ENCODE measurements at regions not wholly inside any gene's neighbourhood (a gene's known extent, or its start where the extent isn't known, plus 50 kb on each side); places are given as distances from the start of the nearest gene placed in this dataset.

- peaks cover 32% of the 10 kb centered on the region for H3K9me3 Mint-ChIP-seq
- no peak overlapping the region for H3K27ac Mint-ChIP-seq
- POLR2A ChIA-PET, result no interaction called here
- no peaks in the 10 kb centered on the region for H3K4me1 Mint-ChIP-seq
- no peak for DNase-seq (ENCODE audit: low spot score)
- no peak for ATAC-seq
- H3K36me3 Mint-ChIP-seq, result 0 out of 2 replicates have a peak, but pooled peaks cover 7% of the 10 kb centered on the region
- CTCF ChIA-PET, result no interaction called here
- H3K27me3 Mint-ChIP-seq (ENCODE audit: low read depth), result no peaks in the 10 kb centered on the region
- TF ChIP-seq ZNF425 (CRISPR knock-in tag; conservative IDR thresholded peaks at IDR 0.05), result no peak
- TF ChIP-seq IRF1 (CRISPR knock-in tag; IDR thresholded peaks at IDR 0.05), result no peak
- no peak for TF ChIP-seq ZNF317 (CRISPR knock-in tag; IDR thresholded peaks at IDR 0.05; ENCODE audit: borderline replicate concordance, low read depth)
- no peak for TF ChIP-seq ZNF532 (CRISPR knock-in tag; IDR thresholded peaks at IDR 0.05; ENCODE audit: borderline replicate concordance)
- TF ChIP-seq IRF2 (CRISPR knock-in tag; IDR thresholded peaks at IDR 0.05; ENCODE audit: borderline replicate concordance, low read depth), result no peak
- TF ChIP-seq NR1H2 (CRISPR knock-in tag; IDR thresholded peaks at IDR 0.05), result no peak
- no peak for TF ChIP-seq ZBTB43 (CRISPR knock-in tag; IDR thresholded peaks at IDR 0.05)
- no peak for TF ChIP-seq ZNF671 (CRISPR knock-in tag; IDR thresholded peaks at IDR 0.05)
- no peak for TF ChIP-seq ATF2 (CRISPR knock-in tag; IDR thresholded peaks at IDR 0.05; ENCODE audit: borderline replicate concordance, low read depth)
- H3K4me3 Mint-ChIP-seq, result no peak overlapping the region
Measured at GRCh38 chr2:125373293-125373692, 1282.7 kb upstream of the GYPC start.

GRCh38 chr2:125386074-125386473, 1269.9 kb upstream of the GYPC start:
- Mint-ChIP-seq H3K27me3 (ENCODE audit: low read depth) (no peaks in the 10 kb centered on the region), H3K4me3 (no peak overlapping the region), H3K36me3 (no peaks in the 10 kb centered on the region; the same call in none of the 2 replicates), H3K4me1 (no peaks in the 10 kb centered on the region), H3K27ac (no peak overlapping the region), H3K9me3 (peaks cover 22% of the 10 kb centered on the region)
- POLR2A ChIA-PET, result interaction anchor here (0.5 kb wide), 1 partner anchor 261 kb away, joined by 3 read pairs; no protein-coding TSS in a partner anchor
- DNase-seq (ENCODE audit: low spot score) (peak; percentile 12), ATAC-seq (peak; percentile 95)
- CTCF ChIA-PET, result interaction anchor here (0.6 to 0.9 kb wide), 2 partner anchors 936 to 1058 kb away, joined by 3 to 5 read pairs; no protein-coding TSS in a partner anchor
- TF ChIP-seq ZNF232 (CRISPR knock-in tag; IDR thresholded peaks at IDR 0.05) (no peak), ZNF281 (CRISPR knock-in tag; IDR thresholded peaks at IDR 0.05) (no peak), NFYB (CRISPR knock-in tag; conservative IDR thresholded peaks at IDR 0.05; ENCODE audit: low read depth) (no peak), TEAD1 (CRISPR knock-in tag; IDR thresholded peaks at IDR 0.05) (no peak), TEAD4 (CRISPR knock-in tag; IDR thresholded peaks at IDR 0.05) (no peak), ZNF396 (CRISPR knock-in tag; IDR thresholded peaks at IDR 0.05; ENCODE audit: borderline replicate concordance) (no peak), ZNF671 (CRISPR knock-in tag; IDR thresholded peaks at IDR 0.05) (no peak), JUN (CRISPR knock-in tag; IDR thresholded peaks at IDR 0.05) (no peak), ZNF138 (CRISPR knock-in tag; conservative IDR thresholded peaks at IDR 0.05) (no peak), SOX15 (CRISPR knock-in tag; IDR thresholded peaks at IDR 0.05) (no peak), ZSCAN18 (CRISPR knock-in tag; IDR thresholded peaks at IDR 0.05) (no peak), PREB (CRISPR knock-in tag; IDR thresholded peaks at IDR 0.05; ENCODE audit: borderline replicate concordance) (no peak)

Data from WTC11 (cell line).